Endothelial cell of umbilical vein (primary cell): ENCODE measurements at regions not wholly inside any gene's neighbourhood (a gene's known extent, or its start where the extent isn't known, plus 50 kb on each side); places are given as distances from the start of the nearest gene placed in this dataset.

Experiments
- BruUV-seq: library from RNA; stranded (reverse); fragments of 400-500 nt; replicated peaks from 2 replicates; lab custom pipeline; 2021; lab: Mats Ljungman, UMichigan
- CTCF ChIA-PET: fragments of 300-600, 350-600 bp; sonication (Branson Sonifier 250); formaldehyde crosslinking; loops from one replicate; lab custom pipeline; 2021; ENCODE audit warnings: antibody characterized with exemption, inconsistent platforms; lab: Charles Lee
- POLR2A ChIA-PET: fragments of 300-600, 350-600 bp; sonication (Branson Sonifier 250); formaldehyde crosslinking; loops from one replicate; lab custom pipeline; 2021; ENCODE audit warnings: antibody characterized with exemption, inconsistent platforms; lab: Charles Lee
- DNase-seq: peaks from one replicate; pipeline ENCODE4 v3.0.0-alpha.2; 2011; ENCODE audit warnings: low read depth, low spot score
- FAIRE-seq: peaks from 2 replicates; lab custom pipeline; 2011; peaks lifted over from hg19 to GRCh38; lab: Jason Lieb, UNC
- H2AFZ ChIP-seq: 2 replicates; pipeline ENCODE4 v1.6.0; 2012; ENCODE audit warnings: low read depth, low read length, control low read depth, inconsistent platforms
- H3K27ac ChIP-seq: 2 replicates; pipeline ENCODE4 v1.5.1; 2011; ENCODE audit warnings: low read depth, mild to moderate bottlenecking, control low read depth, low read length, moderate library complexity; ENCODE audit not compliant: insufficient read depth
- H3K27me3 ChIP-seq, 2 experiments: 2 replicates each; pipeline versions ENCODE4 v1.6.0 to v1.6.1; 2011; ENCODE audit warnings: low read length in 2 of 2, mixed read lengths in 1 of 2; ENCODE audit not compliant: control insufficient read depth in 2 of 2, insufficient read depth in 2 of 2
- H3K36me3 ChIP-seq, 2 experiments: 2 replicates in 1 of 2; 3 replicates in 1 of 2; pipeline ENCODE4 v1.5.1; 2011; ENCODE audit warnings: low read length in 2 of 2, mild to moderate bottlenecking in 1 of 2, moderate library complexity in 1 of 2; ENCODE audit not compliant: control insufficient read depth in 2 of 2, insufficient read depth in 2 of 2; ENCODE audit errors: extremely low read depth in 1 of 2
- H3K4me1 ChIP-seq: 3 replicates; pipeline ENCODE4 v1.5.1; 2011; ENCODE audit warnings: mild to moderate bottlenecking, low read length; ENCODE audit not compliant: control insufficient read depth, insufficient read depth; ENCODE audit errors: extremely low read depth
- H3K4me2 ChIP-seq: 2 replicates; pipeline ENCODE4 v1.6.1; 2011; ENCODE audit warnings: low read length, control low read depth, mixed read lengths; ENCODE audit not compliant: insufficient read depth
- H3K4me3 ChIP-seq, 3 experiments: fragments of 200-600 bp in 1 of 3; sonication (generic), shearing (Covaris generic) in 1 of 3; replicated peaks in 1 of 3; 2 replicates each; pipeline ENCODE4 v1.5.1; 2011 to 2016; ENCODE audit warnings: control low read depth in 3 of 3, low read length in 3 of 3, mild to moderate bottlenecking in 2 of 3, inconsistent platforms in 1 of 3, low read depth in 1 of 3, moderate library complexity in 1 of 3; ENCODE audit not compliant: insufficient read depth in 1 of 3
- H3K79me2 ChIP-seq: 2 replicates; pipeline ENCODE4 v1.6.0; 2012; ENCODE audit warnings: low read length, inconsistent platforms; ENCODE audit not compliant: control insufficient read depth, insufficient read depth
- H3K9ac ChIP-seq: replicated peaks from 2 replicates; pipeline ENCODE3; 2011; ENCODE audit warnings: low read length, control low read depth; ENCODE audit not compliant: insufficient read depth; ENCODE audit errors: extremely low read depth
- H3K9me1 ChIP-seq: replicated peaks from 3 replicates; pipeline ENCODE4 v1.6.0; 2011; ENCODE audit warnings: mild to moderate bottlenecking, low read length; ENCODE audit not compliant: control insufficient read depth, insufficient read depth; ENCODE audit errors: extremely low read depth
- H3K9me3 ChIP-seq: replicated peaks from 2 replicates; pipeline ENCODE4 v1.5.1; 2012; ENCODE audit warnings: low read length, inconsistent platforms; ENCODE audit not compliant: control insufficient read depth, insufficient read depth
- H4K20me1 ChIP-seq: replicated peaks from 2 replicates; pipeline ENCODE3; 2011; ENCODE audit warnings: mild to moderate bottlenecking, low read length; ENCODE audit not compliant: control insufficient read depth, insufficient read depth; ENCODE audit errors: extremely low read depth
- CTCF ChIP-seq, 2 donors: IDR thresholded peaks; 1 replicate in 1 of 2; 2 replicates in 1 of 2; pipeline ENCODE4 v1.5.1; 2011; ENCODE audit warnings: low read length in 2 of 2, mild to moderate bottlenecking in 2 of 2, moderate library complexity in 2 of 2, control low read depth in 1 of 2, inconsistent platforms in 1 of 2, low read depth in 1 of 2; ENCODE audit not compliant: insufficient read depth in 1 of 2; ENCODE audit errors: extremely low read depth in 1 of 2
- EZH2 ChIP-seq: IDR thresholded peaks from 2 replicates; pipeline ENCODE4 v1.6.1; 2012; ENCODE audit warnings: borderline replicate concordance, low read depth, mild to moderate bottlenecking, moderate library complexity, low read length, inconsistent platforms; ENCODE audit not compliant: severe bottlenecking
- FOS ChIP-seq: IDR thresholded peaks from 2 replicates; pipeline ENCODE4 v1.6.1; 2011; ENCODE audit warnings: mild to moderate bottlenecking, low read length, moderate library complexity, borderline replicate concordance; ENCODE audit not compliant: insufficient read depth
- JUN ChIP-seq: IDR thresholded peaks from 2 replicates; pipeline ENCODE4 v1.6.1; 2011; ENCODE audit warnings: borderline replicate concordance, low read depth; ENCODE audit not compliant: insufficient read length, insufficient read depth
- MAX ChIP-seq: IDR thresholded peaks from 2 replicates; pipeline ENCODE4 v1.6.1; 2011; ENCODE audit not compliant: insufficient read depth, insufficient read length
- MYC ChIP-seq: IDR thresholded peaks from one replicate; pipeline ENCODE4 v1.6.1; 2011; ENCODE audit warnings: mild to moderate bottlenecking, low read depth, low read length
- POLR2A ChIP-seq: IDR thresholded peaks from 2 replicates; pipeline ENCODE4 v1.6.1; 2012; ENCODE audit warnings: low read depth, mild to moderate bottlenecking, control low read depth, low read length
- POLR2AphosphoS5 ChIP-seq: IDR thresholded peaks from 2 replicates; pipeline ENCODE4 v1.6.1; 2012; ENCODE audit warnings: low read depth, mild to moderate bottlenecking, control low read depth, low read length, moderate library complexity; ENCODE audit not compliant: insufficient read depth
- dilution Hi-C: fragments of 300-500 bp; cut with MboI; formaldehyde crosslinking; loops from one replicate; pipeline ENCODE4 v1.15.0; 2019; ENCODE audit warnings: low sequenced_read_pairs; ENCODE audit not compliant: extremely low pct_ligation_motif_present
- intact Hi-C: fragments of 100-400 bp; cut with micrococcal nuclease; formaldehyde crosslinking; loops from one replicate; pipeline ENCODE4 v1.10.0; 2022

- Histone ChIP-seq H3K36me3 (no peaks in the 10 kb centered on the region), H3K9me3 (no peaks in the 10 kb centered on the region), H3K4me3 (no peak overlapping the region), H3K79me2 (no peaks in the 10 kb centered on the region), H3K27me3 (no peaks in the 10 kb centered on the region), H4K20me1 (no peaks in the 10 kb centered on the region), H3K9ac (no peak overlapping the region), H3K4me1 (no peaks in the 10 kb centered on the region), H3K27ac (no peak overlapping the region), H2AFZ (no peak overlapping the region), H3K9me1 (no peaks in the 10 kb centered on the region), H3K4me2 (no peak overlapping the region)
- no peak for TF ChIP-seq CTCF (IDR thresholded peaks at IDR 0.05; ENCODE audit: extremely low read depth in 1 of 2, insufficient read depth in 1 of 2, low read depth in 1 of 2, low read length in 2 of 2)
- TF ChIP-seq POLR2AphosphoS5: no peak
- no peak for TF ChIP-seq FOS
- TF ChIP-seq MAX: no peak
- TF ChIP-seq MYC: no peak
- no peak for TF ChIP-seq JUN
- no peak for TF ChIP-seq EZH2
- no peak for TF ChIP-seq POLR2A
- CTCF ChIA-PET: no interaction called here
- intact Hi-C loops (no loop called here), dilution Hi-C loops (no loop called here)
- FAIRE-seq (no peak), DNase-seq (no peak)
- BruUV-seq: no TSS peak
- POLR2A ChIA-PET: no interaction called here
These were observed 427.1 kb downstream of the KDM5D start for GRCh38 chrY:19317271-19317987.
